HG03159 (cell line): ENCODE measurements at regions not wholly inside any gene's neighbourhood (a gene's known extent, or its start where the extent isn't known, plus 50 kb on each side); places are given as distances from the start of the nearest gene placed in this dataset.

ENCODE experiments used
- ATAC-seq: cut with Tn5 transposase; IDR thresholded peaks from one replicate; pipeline ENCODE4 v1.9.1; 2021; ENCODE audit warnings: mild to moderate bottlenecking, moderate library complexity; ENCODE audit not compliant: unreplicated experiment

- ATAC-seq: no peak
Measured at GRCh38 chr1:87506147-87506546, 177.5 kb downstream of the LMO4 start.

- ATAC-seq: no peak
Measured at GRCh38 chr1:87508247-87508787, 179.6 kb downstream of the LMO4 start.

DNA sequence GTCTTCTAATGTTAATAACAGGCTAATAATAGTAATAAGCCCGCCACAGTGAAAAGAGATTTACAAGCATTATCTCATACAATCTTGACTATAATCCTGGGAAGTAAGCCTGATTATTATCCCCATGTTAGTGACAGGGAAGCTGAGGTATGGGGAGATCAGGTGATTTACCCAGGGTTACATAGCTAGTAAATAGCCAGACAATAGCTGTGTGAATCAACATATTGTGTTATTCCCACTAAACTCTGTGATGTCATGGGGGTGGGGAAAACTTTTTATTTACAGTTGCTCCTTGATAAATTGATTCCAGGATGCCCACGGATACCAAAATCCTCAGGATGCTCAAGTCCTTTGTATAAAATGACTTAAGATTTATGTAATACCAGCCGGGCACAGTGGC, 181.9 kb downstream of the LMO4 start:
- no peak for ATAC-seq

DNA sequence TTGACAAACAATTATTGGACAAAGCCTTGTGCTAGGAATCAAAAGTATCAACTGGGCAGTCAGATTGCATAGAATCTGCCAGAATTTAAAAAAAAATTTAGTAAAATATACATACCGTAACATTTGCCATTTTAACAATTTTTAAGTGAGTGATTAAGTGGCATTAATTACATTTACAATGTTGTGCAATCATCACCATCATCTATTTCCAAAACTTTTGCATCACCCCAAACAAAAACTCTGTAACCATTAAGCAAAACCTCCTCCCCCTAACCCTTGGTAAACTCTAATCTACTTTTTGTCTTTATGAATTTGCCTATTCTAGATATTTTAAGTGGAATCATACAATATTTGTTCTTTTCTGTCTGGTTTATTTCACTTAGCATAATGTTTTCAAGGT, 182.8 kb downstream of the LMO4 start:
- no peak for ATAC-seq

DNA sequence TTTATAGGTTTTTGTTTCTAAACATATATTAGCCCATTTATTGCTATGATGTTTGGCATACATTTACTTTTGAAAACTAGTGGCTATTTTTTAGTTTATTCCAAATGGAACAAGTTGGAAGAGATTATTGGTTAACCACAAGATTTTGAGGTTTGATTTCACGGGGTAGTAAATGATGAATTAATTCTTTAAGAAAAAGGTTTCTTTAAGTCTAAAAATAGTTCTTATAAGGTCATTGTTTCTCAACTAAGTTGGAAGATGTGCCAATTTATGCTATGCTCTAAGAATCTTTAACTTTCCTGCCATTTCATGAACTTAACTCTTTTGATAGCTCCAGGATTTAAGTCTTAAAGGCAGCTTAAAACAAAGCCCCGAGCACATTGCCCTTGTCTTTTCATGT, 183.8 kb downstream of the LMO4 start:
- ATAC-seq: no peak

- no peak for ATAC-seq
Measured at GRCh38 chr1:87513255-87513654, 184.6 kb downstream of the LMO4 start.

DNA sequence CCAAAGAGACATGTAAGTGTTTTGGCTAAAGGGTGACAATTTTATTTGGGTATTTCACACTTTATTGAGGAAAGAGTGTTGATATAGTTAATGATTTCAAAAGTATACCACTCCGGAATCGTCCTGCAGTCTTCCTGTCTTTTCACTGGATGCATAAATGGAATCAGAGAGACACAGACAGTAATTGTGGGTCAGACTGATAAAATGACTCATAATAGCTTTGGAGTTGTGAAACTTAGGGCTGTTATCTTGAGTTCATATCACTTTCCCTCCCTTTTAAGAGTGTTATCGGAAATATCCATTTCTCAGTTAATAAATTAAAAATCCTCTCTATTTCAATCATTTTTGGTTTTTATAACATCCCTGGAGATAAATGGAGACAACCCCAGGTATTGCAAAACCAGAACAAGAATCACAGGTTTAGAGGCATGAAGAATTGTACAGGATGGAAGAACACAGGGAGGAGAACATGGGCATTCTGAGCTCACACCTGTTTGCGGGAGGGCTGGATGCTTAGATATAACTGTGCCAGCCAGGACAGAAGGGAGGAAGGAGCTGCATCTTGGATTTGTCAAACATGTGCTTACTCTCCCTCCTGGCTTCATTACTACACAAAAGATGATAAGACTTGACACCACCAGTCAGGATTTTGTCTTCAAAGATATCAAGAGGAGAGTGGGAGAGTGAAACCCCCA, 185.4 kb downstream of the LMO4 start:
- ATAC-seq: no peak

DNA sequence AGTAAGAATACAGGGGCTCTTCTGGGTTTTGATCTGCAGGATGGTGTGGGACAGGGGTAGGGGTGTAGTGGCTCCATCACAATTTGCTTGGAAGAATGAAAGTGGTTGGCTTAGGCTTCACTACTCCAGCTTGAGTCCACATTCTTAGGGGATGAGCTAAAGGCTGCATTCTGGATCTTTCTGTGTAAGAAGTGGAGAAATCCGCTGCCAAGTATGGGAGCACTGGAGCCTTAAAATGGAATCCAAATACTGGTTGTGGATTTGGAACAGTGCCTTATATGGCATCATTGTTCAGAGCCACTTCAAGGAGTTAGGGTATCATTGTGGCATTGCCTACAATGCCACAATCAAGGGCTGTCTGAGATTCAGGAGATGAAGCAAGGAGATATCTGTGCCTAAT, 187.1 kb downstream of the LMO4 start:
- ATAC-seq: no peak

DNA sequence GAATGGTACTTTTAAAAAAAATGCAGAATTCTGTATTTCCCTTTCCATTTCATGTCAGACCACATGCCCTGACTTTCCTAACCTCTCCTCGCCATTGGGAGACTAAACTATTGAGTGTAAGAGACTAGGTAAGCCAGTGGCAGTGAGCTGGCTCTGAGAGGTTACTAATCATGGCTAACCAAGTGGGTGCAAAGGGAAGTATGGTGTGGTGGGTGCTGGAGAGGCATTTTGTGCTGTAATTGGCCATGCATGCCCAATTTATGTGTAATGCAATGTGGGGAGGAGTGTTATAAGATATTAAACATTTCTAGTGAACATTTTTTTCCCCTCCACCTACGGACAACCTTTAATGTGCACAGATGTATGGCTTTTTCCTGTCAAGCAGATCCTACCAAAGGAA, 190.1 kb downstream of the LMO4 start:
- ATAC-seq: no peak

DNA sequence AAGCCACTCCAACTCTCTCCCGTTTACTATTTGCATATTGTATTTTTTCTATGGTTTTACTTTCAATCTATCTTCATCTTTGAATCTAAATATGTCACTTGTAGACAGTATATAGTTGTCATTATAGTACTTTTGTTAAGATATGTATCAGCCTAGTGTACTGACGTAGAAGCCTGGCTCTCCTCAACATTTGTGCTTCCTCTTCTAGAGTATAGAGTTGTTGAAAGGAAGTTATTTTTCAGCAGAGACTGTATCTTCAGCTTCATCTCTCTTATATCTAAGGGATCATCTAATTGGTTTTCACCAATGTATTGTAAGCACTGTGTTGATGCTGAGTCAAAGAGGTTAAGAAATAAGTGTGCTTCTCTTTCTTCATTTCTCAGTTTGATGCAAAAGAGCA, 192.8 kb downstream of the LMO4 start:
- ATAC-seq: no peak

DNA sequence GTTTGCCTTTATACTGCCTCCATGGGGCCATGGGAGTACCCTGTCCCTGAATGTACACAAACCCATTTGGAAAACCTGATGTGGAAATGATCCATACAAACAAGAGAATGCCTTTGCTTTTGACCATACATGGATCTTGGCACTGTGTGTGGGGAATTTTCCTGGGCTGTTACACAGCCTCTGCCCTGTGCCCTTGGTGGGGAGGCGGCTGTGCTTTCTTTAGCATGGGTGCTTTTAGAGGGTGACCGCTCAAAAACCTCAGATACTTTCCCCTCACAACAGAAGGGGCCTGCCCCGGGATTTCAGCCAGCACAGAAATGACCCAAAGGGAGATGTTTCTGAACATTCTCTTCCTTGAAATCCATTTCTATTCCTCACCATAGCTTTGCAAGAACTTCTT, 194.8 kb downstream of the LMO4 start:
- no peak for ATAC-seq

DNA sequence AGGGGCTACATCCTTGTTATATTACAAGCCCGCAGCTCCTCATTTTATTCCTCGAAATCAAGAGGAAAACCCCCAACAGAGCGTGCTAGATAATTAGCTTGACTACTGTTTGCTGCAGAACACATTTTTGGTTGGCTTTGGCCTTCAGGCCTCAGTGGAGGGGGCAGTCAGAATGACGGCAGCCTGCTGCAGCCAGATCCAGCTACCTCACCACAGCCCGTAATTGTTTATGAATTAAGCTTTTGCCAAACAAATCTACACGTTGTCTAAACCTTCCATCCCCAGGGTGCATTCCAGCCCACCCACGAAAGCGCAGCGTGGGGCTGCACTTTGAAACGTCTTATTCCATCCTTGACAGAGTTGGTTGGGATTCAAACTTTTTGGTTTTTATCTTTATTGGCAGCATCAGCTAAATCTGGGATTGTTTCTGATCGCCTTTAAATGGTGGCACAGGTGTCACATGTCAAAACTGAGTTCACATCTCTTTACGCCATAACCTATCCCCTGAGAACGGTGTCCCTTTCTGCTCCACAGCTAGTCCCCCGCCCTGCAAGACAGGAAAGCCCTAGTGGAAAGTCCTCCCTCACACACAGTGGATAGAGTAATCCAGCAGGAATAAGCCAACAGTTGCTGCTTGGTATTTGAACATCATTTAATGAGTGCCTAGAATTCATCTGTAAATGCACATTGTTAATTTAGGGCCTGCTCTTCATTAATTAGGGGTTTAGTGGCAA, 195.5 kb downstream of the LMO4 start:
- ATAC-seq: no peak

DNA sequence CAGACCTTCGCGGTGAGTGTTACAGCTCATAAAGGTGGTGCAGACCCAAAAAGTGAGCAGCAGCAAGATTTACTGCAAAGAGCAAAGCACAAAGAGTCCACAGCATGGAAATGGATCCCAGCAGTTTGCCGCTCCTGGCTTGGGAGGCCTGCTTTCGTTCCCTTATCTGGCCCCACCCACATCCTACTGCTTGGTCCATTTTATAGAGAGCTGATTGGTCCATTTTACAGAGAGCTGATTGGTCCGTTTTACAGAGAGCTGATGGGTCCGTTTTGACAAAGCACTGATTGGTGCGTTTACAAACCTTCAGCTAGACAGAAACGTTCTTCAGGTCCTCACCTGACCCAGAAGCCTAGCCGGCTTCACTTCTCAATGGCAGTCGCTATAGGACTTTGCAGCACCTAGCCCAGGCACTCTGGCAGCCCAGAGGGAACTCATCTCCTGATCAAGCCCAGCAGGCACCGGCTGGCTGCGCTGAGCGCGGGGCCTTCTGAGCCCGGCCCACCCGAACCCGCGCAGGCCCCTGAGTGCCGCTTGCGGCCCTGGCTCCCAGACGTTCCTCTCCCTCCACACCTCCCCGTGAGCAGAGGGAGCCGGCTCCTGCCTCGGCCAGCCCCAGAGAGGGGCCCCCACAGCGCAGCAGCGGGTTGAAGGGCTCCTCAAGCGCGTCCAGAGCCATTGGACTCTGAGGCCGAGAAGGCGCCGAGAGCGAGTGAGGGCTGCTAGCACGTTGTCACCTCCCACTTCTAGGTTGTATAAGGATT, 200.3 kb downstream of the LMO4 start:
- ATAC-seq: no peak

DNA sequence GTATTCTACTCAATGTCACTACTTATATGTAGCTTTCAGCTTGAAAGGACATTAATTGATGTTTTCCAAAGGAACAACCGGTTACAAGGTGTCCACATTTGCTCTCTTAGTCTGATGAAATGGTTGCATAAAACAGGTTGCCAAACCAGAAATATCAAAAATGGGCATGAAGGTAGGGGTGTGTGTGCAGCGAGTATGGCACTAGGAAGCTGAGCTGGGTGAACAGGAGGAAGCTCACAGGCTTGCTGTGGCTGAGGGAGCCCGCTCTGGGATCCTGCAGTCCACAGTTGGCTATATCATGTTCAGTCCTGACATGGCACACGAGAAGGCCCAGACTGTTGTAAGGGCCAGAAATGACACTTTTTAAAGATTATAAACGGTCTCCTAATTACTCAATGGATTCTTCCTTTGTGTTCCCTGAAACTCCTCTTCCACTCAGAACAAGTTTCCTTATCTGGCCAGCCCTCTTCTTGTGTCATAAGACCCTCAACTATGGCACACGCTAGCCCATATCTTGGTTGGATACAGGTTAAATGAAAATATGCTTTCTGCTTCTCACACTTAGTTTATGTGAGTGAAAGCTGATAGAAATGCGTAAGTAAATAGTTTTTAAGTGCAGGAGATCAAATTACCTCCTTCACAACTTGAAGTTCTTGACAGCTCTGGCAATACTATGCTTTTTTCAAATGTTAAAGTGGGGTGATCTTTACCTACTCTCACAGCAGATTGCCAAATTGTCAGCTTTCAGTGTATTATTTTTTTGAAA, 201.5 kb downstream of the LMO4 start:
- no peak for ATAC-seq

GRCh38 chr1:87535551-87535950, 206.9 kb downstream of the LMO4 start:
- ATAC-seq: no peak

DNA sequence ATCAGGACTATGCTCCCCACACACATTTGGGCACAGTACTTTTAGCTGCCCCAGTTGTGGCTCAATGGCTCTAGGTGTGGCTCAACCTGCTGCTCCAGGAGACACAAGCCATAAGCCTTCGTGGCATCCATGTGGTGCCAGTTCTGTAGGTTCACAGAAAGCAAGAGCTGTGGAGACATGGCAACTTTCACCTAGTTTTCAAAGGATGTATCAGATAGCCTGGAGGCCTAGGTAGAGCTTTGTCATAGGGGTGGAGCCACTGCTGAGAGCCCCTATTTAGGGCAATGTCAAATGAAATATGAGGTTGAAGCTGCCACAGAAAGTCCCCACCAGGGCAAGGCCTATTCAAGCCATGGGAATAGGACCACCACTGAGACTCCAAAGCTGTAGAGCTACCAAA, 210.5 kb downstream of the LMO4 start:
- ATAC-seq: no peak

DNA sequence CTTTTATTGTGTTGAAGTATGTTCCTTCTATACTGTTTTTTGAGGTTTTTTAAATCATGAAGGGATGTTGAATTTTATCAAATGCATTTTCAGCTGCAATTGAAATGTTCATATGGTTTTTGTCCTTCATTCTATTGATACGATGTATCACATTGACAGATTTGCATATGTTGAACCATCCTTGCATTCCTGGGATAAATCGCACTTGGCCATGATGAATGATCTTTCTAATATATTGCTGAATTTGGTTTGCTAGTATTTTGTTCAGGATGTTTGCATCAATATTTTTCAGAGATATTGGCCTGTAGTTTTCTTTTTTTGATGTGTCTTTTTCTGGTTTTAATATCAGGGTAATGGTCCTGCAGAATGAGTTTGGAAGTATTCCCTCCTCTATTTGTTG, 214.0 kb downstream of the LMO4 start:
- no peak for ATAC-seq

GRCh38 chr1:87549738-87550137, 221.1 kb downstream of the LMO4 start:
- ATAC-seq: no peak

- no peak for ATAC-seq
Measured at GRCh38 chr1:87553511-87553910, 224.8 kb downstream of the LMO4 start.

GRCh38 chr1:87555366-87555765, 226.7 kb downstream of the LMO4 start:
- no peak for ATAC-seq

DNA sequence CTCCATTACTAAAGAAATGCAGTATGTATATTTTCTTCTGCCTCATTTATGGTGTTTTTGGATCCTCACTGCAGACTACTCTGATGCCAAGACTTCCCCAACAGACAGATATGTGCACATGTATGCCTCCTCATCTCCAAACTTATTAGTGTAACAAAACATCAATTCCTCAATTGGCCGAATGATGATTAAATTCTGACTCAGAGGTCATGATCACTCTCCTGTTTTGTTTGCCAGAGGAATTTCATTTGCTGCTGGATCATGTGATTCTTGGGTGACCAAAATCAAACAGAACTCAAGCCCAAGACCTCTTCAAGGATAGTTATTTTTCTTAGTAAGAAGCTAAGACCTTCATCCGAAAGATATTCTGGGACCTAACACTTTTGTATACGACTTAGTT, 227.6 kb downstream of the LMO4 start:
- no peak for ATAC-seq
